ENCODE measurements at regions not wholly inside any gene's neighbourhood (a gene's known extent, or its start where the extent isn't known, plus 50 kb on each side); places are given as distances from the start of the nearest gene placed in this dataset.

- Histone ChIP-seq H3K18ac (ENCODE audit: extremely low read depth, low read length) (no peak overlapping the region), H4K8ac (ENCODE audit: extremely low read depth, insufficient read depth, low read length) (no peak overlapping the region), H2BK5ac (ENCODE audit: low read depth, low read length) (no peak overlapping the region), H3K9ac (replicated peaks in 1 of 4; ENCODE audit: extremely low read depth in 1 of 4, low read depth in 3 of 4, low read length in 3 of 4) (no peak overlapping the region), H2BK120ac (replicated peaks; ENCODE audit: low read depth, low read length) (no peak overlapping the region), H4K5ac (ENCODE audit: insufficient read length, low read depth, low read length) (no peak overlapping the region), H3K14ac (ENCODE audit: insufficient read length) (no peak overlapping the region), H3K27me3 (replicated peaks in 1 of 4; ENCODE audit: control insufficient read depth in 3 of 4, extremely low read depth in 1 of 4, insufficient read depth in 3 of 4, low read length in 3 of 4) (no peaks in the 10 kb centered on the region), H2BK20ac (ENCODE audit: low read length) (no peak overlapping the region), H3K27ac (ENCODE audit: low read depth, low read length) (no peak overlapping the region), H3K36me3 (ENCODE audit: control insufficient read depth in 2 of 4, insufficient read depth in 4 of 4, low read length in 3 of 4) (no peaks in the 10 kb centered on the region), H3K4me3 (ENCODE audit: extremely low read depth in 1 of 4, insufficient read depth in 2 of 4, low read depth in 3 of 4, low read length in 4 of 4) (no peak overlapping the region), H3K56ac (replicated peaks; ENCODE audit: insufficient read length, low read depth, low read length) (no peak overlapping the region), H3K4me2 (ENCODE audit: insufficient read depth in 1 of 2, low read depth in 2 of 2, low read length in 2 of 2) (no peak overlapping the region), H3K23me2 (ENCODE audit: low read depth, low read length) (no peaks in the 10 kb centered on the region), H3K4me1 (replicated peaks in 1 of 4; ENCODE audit: control insufficient read depth in 3 of 4, insufficient read depth in 4 of 4, low read length in 3 of 4) (no peaks in the 10 kb centered on the region), H4K91ac (replicated peaks; ENCODE audit: insufficient read length, low read length) (no peak overlapping the region), H3K79me1 (ENCODE audit: low read depth, low read length) (no peaks in the 10 kb centered on the region), H3K4ac (replicated peaks; ENCODE audit: insufficient read length, low read depth, low read length) (no peak overlapping the region), H3K79me2 (ENCODE audit: control insufficient read depth in 1 of 2, insufficient read depth in 2 of 2, low read length in 2 of 2) (no peaks in the 10 kb centered on the region), H4K20me1 (replicated peaks in 1 of 2; ENCODE audit: control insufficient read depth in 1 of 2, insufficient read depth in 2 of 2, low read length in 2 of 2) (no peaks in the 10 kb centered on the region), H2AFZ (ENCODE audit: low read length) (no peak overlapping the region), H2BK12ac (ENCODE audit: low read depth, low read length) (no peak overlapping the region), H2AK5ac (ENCODE audit: low read depth, low read length) (no peak overlapping the region), H2BK15ac (ENCODE audit: low read length) (no peak overlapping the region), H3K23ac (ENCODE audit: insufficient read length) (no peak overlapping the region), H3K9me3 (ENCODE audit: insufficient read depth in 2 of 2, low read depth in 1 of 2, low read length in 1 of 2) (no peaks in the 10 kb centered on the region)
- no peak for TF ChIP-seq ZNF274 (IDR thresholded peaks at IDR 0.05; ENCODE audit: borderline replicate concordance, extremely low read depth, low read length)
- no peak for TF ChIP-seq RFX5 (IDR thresholded peaks at IDR 0.05; ENCODE audit: borderline replicate concordance, low read depth, low read length)
- no peak for TF ChIP-seq POLR2A (IDR thresholded peaks at IDR 0.05; ENCODE audit: control extremely low read depth in 1 of 2, low read depth in 2 of 2, low read length in 2 of 2)
- TF ChIP-seq, protein P1, sequence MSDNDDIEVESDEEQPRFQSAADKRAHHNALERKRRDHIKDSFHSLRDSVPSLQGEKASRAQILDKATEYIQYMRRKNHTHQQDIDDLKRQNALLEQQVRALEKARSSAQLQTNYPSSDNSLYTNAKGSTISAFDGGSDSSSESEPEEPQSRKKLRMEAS (IDR thresholded peaks at IDR 0.05), result no peak
- no peak for TF ChIP-seq CBX5 (IDR thresholded peaks at IDR 0.05; ENCODE audit: low read depth, low read length)
- TF ChIP-seq TCF12 (IDR thresholded peaks at IDR 0.05; ENCODE audit: low read depth, low read length), result no peak
- TF ChIP-seq SP1 (IDR thresholded peaks at IDR 0.05; ENCODE audit: low read depth, low read length), result no peak
- TF ChIP-seq SP4 (IDR thresholded peaks at IDR 0.05; ENCODE audit: low read length), result no peak
- no peak for TF ChIP-seq RAD21 (IDR thresholded peaks at IDR 0.05 in 1 of 2, conservative IDR thresholded peaks at IDR 0.05 in 1 of 2; ENCODE audit: low read depth in 2 of 2, low read length in 2 of 2)
- no peak for TF ChIP-seq POU5F1 (IDR thresholded peaks at IDR 0.05; ENCODE audit: low read depth, low read length)
- no peak for TF ChIP-seq BRCA1 (IDR thresholded peaks at IDR 0.05; ENCODE audit: low read depth, low read length)
- no peak for TF ChIP-seq CEBPB (IDR thresholded peaks at IDR 0.05; ENCODE audit: low read depth, low read length)
- TF ChIP-seq GTF2F1 (IDR thresholded peaks at IDR 0.05; ENCODE audit: borderline replicate concordance, low read depth, low read length), result no peak
- TF ChIP-seq PHF8 (conservative IDR thresholded peaks at IDR 0.05; ENCODE audit: low read depth, low read length), result no peak
- POLR2A ChIA-PET (ENCODE audit: partially characterized antibody), result no interaction called here
- DNase-seq (ENCODE audit: low read depth in 1 of 2, low spot score in 2 of 2) (no peak), FAIRE-seq (no peak)
- CTCF ChIA-PET (ENCODE audit: partially characterized antibody), result interaction anchor here (0.6 kb wide), 1 partner anchor 220 kb away, joined by 3 read pairs; no protein-coding TSS in a partner anchor
- 100% methylated on average over 1 of the region's 1 CpG; no CpG with 5 or more reads in 1 of the 2 experiments for WGBS, 2 experiments (ENCODE audit: extremely low coverage in 1 of 2, insufficient coverage in 1 of 2, insufficient read length in 1 of 2, insufficient replicate concordance in 2 of 2, low coverage in 1 of 2, low lambda C conversion rate in 2 of 2, missing lambda C conversion rate in 1 of 2)
These were observed 479.1 kb upstream of the ZNF717 start for GRCh38 chr3:76264496-76264895.

Measured in H1 (cell line).